HCT116 (cell line): ENCODE measurements at regions not wholly inside any gene's neighbourhood (a gene's known extent, or its start where the extent isn't known, plus 50 kb on each side); places are given as distances from the start of the nearest gene placed in this dataset.

Source experiments
- ATAC-seq: fragments of 200-7000 bp; cut with Tn5 transposase; 2 replicates; pipeline ENCODE4 v1.9.1; 2020; ENCODE audit warnings: mild to moderate bottlenecking, moderate library complexity
- BruUV-seq: library from RNA; stranded (reverse); fragments of 400-500 nt; replicated peaks from 2 replicates; lab custom pipeline; 2021; lab: Mats Ljungman, UMichigan
- CTCF ChIA-PET: fragments of 300-600 bp; sonication (Branson Sonifier 250); formaldehyde crosslinking; loops from one replicate; lab custom pipeline; 2021; ENCODE audit warnings: antibody characterized with exemption; lab: Charles Lee
- POLR2A ChIA-PET: fragments of 300-600, 350-600 bp; sonication (Branson Sonifier 250); formaldehyde crosslinking; loops from one replicate; lab custom pipeline; 2021; ENCODE audit warnings: antibody characterized with exemption; lab: Charles Lee
- RAD21 ChIA-PET, 2 experiments: fragments of 300-600 bp; sonication (Branson Sonifier 250); formaldehyde crosslinking; loops; one replicate each; lab custom pipeline; 2023; ENCODE audit warnings: low total read pairs in 2 of 2; ENCODE audit not compliant: uncharacterized antibody in 2 of 2, unreplicated experiment in 2 of 2, low non-redundant PET in 1 of 2; lab: Charles Lee
- DNase-seq: peaks from one replicate; pipeline ENCODE4 v3.0.0-alpha.2; 2010; ENCODE audit warnings: low read depth, low spot score
- H2AFZ ChIP-seq: fragments of 200-600 bp; shearing (Covaris generic), sonication (generic); 2 replicates; pipeline ENCODE4 v1.6.1; 2017; ENCODE audit warnings: low read depth, mixed run types, mixed read lengths, antibody characterized with exemption, low read length; ENCODE audit not compliant: poor library complexity, severe bottlenecking
- H3K27ac ChIP-seq: 2 replicates; pipeline ENCODE4 v1.5.1; 2012; ENCODE audit warnings: low read depth, low read length
- H3K27me3 ChIP-seq: fragments of 200-600 bp; sonication (generic); 2 replicates; pipeline ENCODE4 v1.6.1; 2016; ENCODE audit warnings: mixed run types, low read length, mixed read lengths; ENCODE audit not compliant: insufficient read depth
- H3K36me3 ChIP-seq, 2 experiments: fragments of 200-500 bp in 1 of 2; fragments of 200-600 bp in 1 of 2; sonication (Bioruptor generic) in 1 of 2; sonication (generic) in 1 of 2; 2 replicates each; pipeline versions ENCODE4 v1.5.1 to v1.6.1; 2014 to 2016; ENCODE audit warnings: low read length in 2 of 2, inconsistent platforms in 1 of 2, mixed read lengths in 1 of 2, mixed run types in 1 of 2; ENCODE audit not compliant: insufficient read depth in 2 of 2, control insufficient read depth in 1 of 2
- H3K4me1 ChIP-seq, 2 experiments: fragments of 200-600 bp in 1 of 2; sonication (generic) in 1 of 2; 2 replicates each; pipeline versions ENCODE4 v1.5.1 to v1.6.1; 2012 to 2017; ENCODE audit warnings: low read length in 2 of 2, inconsistent platforms in 1 of 2, mild to moderate bottlenecking in 1 of 2, mixed read lengths in 1 of 2, mixed run types in 1 of 2, moderate library complexity in 1 of 2; ENCODE audit not compliant: insufficient read depth in 2 of 2, control insufficient read depth in 1 of 2
- H3K4me2 ChIP-seq: fragments of 200-600 bp; sonication (generic); 2 replicates; pipeline ENCODE4 v1.6.1; 2017; ENCODE audit warnings: mixed run types, low read length, mixed read lengths
- H3K4me3 ChIP-seq, 2 experiments: fragments of 200-600 bp in 1 of 2; sonication (generic) in 1 of 2; replicated peaks in 1 of 2; 2 replicates each; pipeline ENCODE4 v1.5.1; 2011 to 2016; ENCODE audit warnings: low read length in 2 of 2, control low read depth in 1 of 2, low read depth in 1 of 2, mild to moderate bottlenecking in 1 of 2, mixed read lengths in 1 of 2, mixed run types in 1 of 2
- H3K79me2 ChIP-seq: fragments of 200-600 bp; sonication (generic); 2 replicates; pipeline ENCODE4 v1.6.1; 2017; ENCODE audit warnings: mild to moderate bottlenecking, mixed run types, low read length, moderate library complexity, mixed read lengths; ENCODE audit not compliant: insufficient read depth
- H3K9ac ChIP-seq: fragments of 200-600 bp; sonication (generic); 2 replicates; pipeline ENCODE4 v1.6.1; 2016; ENCODE audit warnings: low read length, mixed read lengths
- H3K9me2 ChIP-seq: fragments of 200-600 bp; sonication (generic), shearing (Covaris generic); 2 replicates; pipeline ENCODE4 v1.6.1; 2017; ENCODE audit warnings: mixed run types, mild to moderate bottlenecking, moderate library complexity; ENCODE audit not compliant: insufficient read depth
- H3K9me3 ChIP-seq, 2 experiments: fragments of 200-500 bp in 1 of 2; fragments of 200-600 bp in 1 of 2; sonication (Bioruptor generic) in 1 of 2; sonication (generic) in 1 of 2; 2 replicates each; pipeline ENCODE4 v1.6.1; 2014 to 2017; ENCODE audit warnings: low read length in 2 of 2, mixed read lengths in 2 of 2, inconsistent platforms in 1 of 2, low read depth in 1 of 2, mild to moderate bottlenecking in 1 of 2, mixed run types in 1 of 2, moderate library complexity in 1 of 2; ENCODE audit not compliant: control insufficient read depth in 1 of 2, insufficient read depth in 1 of 2
- H4K20me1 ChIP-seq: fragments of 200-600 bp; sonication (generic), shearing (Covaris generic); 2 replicates; pipeline ENCODE4 v1.6.1; 2017; ENCODE audit warnings: mixed run types, mild to moderate bottlenecking, moderate library complexity; ENCODE audit not compliant: insufficient read depth
- CBX3 ChIP-seq: IDR thresholded peaks from 2 replicates; pipeline ENCODE4 v1.6.1; 2012; ENCODE audit warnings: low read depth
- CEBPB ChIP-seq: IDR thresholded peaks from 2 replicates; pipeline ENCODE4 v1.6.1; 2012; ENCODE audit warnings: low read depth
- EGR1 ChIP-seq: IDR thresholded peaks from 2 replicates; pipeline ENCODE4 v1.6.1; 2012; ENCODE audit warnings: low read depth
- ELF1 ChIP-seq: IDR thresholded peaks from 2 replicates; pipeline ENCODE4 v1.6.1; 2012; ENCODE audit warnings: low read depth, borderline replicate concordance
- EZH2 ChIP-seq: fragments of 200-600 bp; sonication (generic); IDR thresholded peaks from 2 replicates; pipeline ENCODE4 v1.6.1; 2017; ENCODE audit warnings: antibody characterized with exemption, mixed run types
- EZH2phosphoT487 ChIP-seq: fragments of 200-600 bp; IDR thresholded peaks from 2 replicates; pipeline ENCODE4 v1.6.1; 2018; ENCODE audit warnings: antibody characterized with exemption, borderline replicate concordance
- JUND ChIP-seq: IDR thresholded peaks from 2 replicates; pipeline ENCODE4 v1.6.1; 2012
- POLR2A ChIP-seq: IDR thresholded peaks from 2 replicates; pipeline ENCODE4 v1.7.0; 2011; ENCODE audit warnings: borderline replicate concordance; ENCODE audit not compliant: insufficient read depth, insufficient read length; ENCODE audit errors: extremely low read depth
- POLR2AphosphoS5 ChIP-seq: IDR thresholded peaks from 2 replicates; pipeline ENCODE4 v1.6.1; 2011; ENCODE audit warnings: mild to moderate bottlenecking, low read depth, low read length, moderate library complexity
- RAD21 ChIP-seq: IDR thresholded peaks from 2 replicates; pipeline ENCODE4 v1.6.1; 2012; ENCODE audit warnings: low read depth, mild to moderate bottlenecking
- REST ChIP-seq: IDR thresholded peaks from 2 replicates; pipeline ENCODE4 v1.6.1; 2012; ENCODE audit warnings: low read depth
- SIN3A ChIP-seq: IDR thresholded peaks from 2 replicates; pipeline ENCODE4 v1.6.1; 2012; ENCODE audit warnings: low read depth
- SP1 ChIP-seq: IDR thresholded peaks from 2 replicates; pipeline ENCODE4 v1.6.1; 2012; ENCODE audit warnings: low read depth
- SRF ChIP-seq: IDR thresholded peaks from 2 replicates; pipeline ENCODE4 v1.6.1; 2012; ENCODE audit warnings: low read depth
- YY1 ChIP-seq: IDR thresholded peaks from 2 replicates; pipeline ENCODE4 v1.6.1; 2011; ENCODE audit warnings: low read length, low read depth, moderate library complexity, mild to moderate bottlenecking; ENCODE audit not compliant: insufficient replicate concordance; ENCODE audit errors: extremely low read depth
- ZNF274 ChIP-seq: fragments of 200-500 bp; sonication (Bioruptor generic); IDR thresholded peaks from 2 replicates; pipeline ENCODE4 v1.6.1; 2014; ENCODE audit warnings: mild to moderate bottlenecking, low read depth, low read length, inconsistent platforms
- intact Hi-C: fragments of 100-400 bp; cut with micrococcal nuclease; formaldehyde crosslinking; loops from 2 replicates; pipeline ENCODE4 v1.10.0; 2022
- TF ChIP-seq, protein P1 (sequence below), 3 experiments: fragments of 200-600 bp in 1 of 3; sonication (generic) in 1 of 3; IDR thresholded peaks in 2 of 3; conservative IDR thresholded peaks in 1 of 3; 2 replicates each; pipeline ENCODE4 v1.5.1; 2012 to 2017; ENCODE audit warnings: low read depth in 2 of 3, low read length in 2 of 3, antibody characterized with exemption in 1 of 3, borderline replicate concordance in 1 of 3, control low read depth in 1 of 3, mild to moderate bottlenecking in 1 of 3, mixed read lengths in 1 of 3, mixed run types in 1 of 3, moderate library complexity in 1 of 3; ENCODE audit not compliant: insufficient read depth in 1 of 3
- TF ChIP-seq, protein P2 (sequence below): IDR thresholded peaks from 2 replicates; pipeline ENCODE4 v1.6.1; 2011; ENCODE audit warnings: mild to moderate bottlenecking, low read length, moderate library complexity; ENCODE audit not compliant: insufficient replicate concordance; ENCODE audit errors: extremely low read depth
- TF ChIP-seq, protein P3 (sequence below): IDR thresholded peaks from 2 replicates; pipeline ENCODE4 v1.6.1; 2012

DNA sequence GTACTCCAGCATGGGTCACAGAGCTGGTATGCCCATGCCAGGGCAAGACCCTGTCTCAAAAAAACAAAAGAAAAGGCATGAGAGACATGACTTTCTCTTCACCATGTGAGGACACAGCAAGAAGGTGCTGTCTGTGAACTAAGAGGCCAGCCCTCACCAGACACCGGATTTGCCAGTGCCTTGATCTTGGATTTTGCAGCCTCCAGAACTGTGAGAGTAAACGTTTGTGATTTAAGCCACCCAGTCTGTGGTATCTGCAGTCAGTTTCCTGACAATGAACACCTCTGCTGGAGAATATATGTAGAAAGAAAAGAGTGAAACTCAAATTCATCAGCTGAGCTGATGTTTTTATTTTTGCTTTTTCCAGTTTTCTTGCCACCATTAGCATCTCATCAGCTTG is 166.3 kb upstream of the RAB4A start:
- no peak overlapping the region for H2AFZ ChIP-seq
- H4K20me1 ChIP-seq = no peaks in the 10 kb centered on the region
- no peaks in the 10 kb centered on the region for H3K4me1 ChIP-seq
- H3K4me2 ChIP-seq = no peak overlapping the region
- H3K27me3 ChIP-seq = no peaks in the 10 kb centered on the region; the same call in 1 of the 2 replicates
- ChIA-PET CTCF (no interaction called here), RAD21 (no interaction called here), POLR2A (no interaction called here)
- no peaks in the 10 kb centered on the region for H3K9me2 ChIP-seq
- H3K9ac ChIP-seq = no peak overlapping the region
- no peak overlapping the region for H3K4me3 ChIP-seq
- ATAC-seq (no peak), DNase-seq (no peak)
- TF ChIP-seq ZNF274 (no peak), EZH2 (no peak), POLR2A (no peak), POLR2AphosphoS5 (no peak), JUND (no peak), SIN3A (no peak), YY1 (no peak), RAD21 (no peak), CBX3 (no peak), EGR1 (no peak), REST (no peak), SRF (no peak), CEBPB (no peak), EZH2phosphoT487 (no peak), ELF1 (no peak), SP1 (no peak)
- TF ChIP-seq, protein P1, sequence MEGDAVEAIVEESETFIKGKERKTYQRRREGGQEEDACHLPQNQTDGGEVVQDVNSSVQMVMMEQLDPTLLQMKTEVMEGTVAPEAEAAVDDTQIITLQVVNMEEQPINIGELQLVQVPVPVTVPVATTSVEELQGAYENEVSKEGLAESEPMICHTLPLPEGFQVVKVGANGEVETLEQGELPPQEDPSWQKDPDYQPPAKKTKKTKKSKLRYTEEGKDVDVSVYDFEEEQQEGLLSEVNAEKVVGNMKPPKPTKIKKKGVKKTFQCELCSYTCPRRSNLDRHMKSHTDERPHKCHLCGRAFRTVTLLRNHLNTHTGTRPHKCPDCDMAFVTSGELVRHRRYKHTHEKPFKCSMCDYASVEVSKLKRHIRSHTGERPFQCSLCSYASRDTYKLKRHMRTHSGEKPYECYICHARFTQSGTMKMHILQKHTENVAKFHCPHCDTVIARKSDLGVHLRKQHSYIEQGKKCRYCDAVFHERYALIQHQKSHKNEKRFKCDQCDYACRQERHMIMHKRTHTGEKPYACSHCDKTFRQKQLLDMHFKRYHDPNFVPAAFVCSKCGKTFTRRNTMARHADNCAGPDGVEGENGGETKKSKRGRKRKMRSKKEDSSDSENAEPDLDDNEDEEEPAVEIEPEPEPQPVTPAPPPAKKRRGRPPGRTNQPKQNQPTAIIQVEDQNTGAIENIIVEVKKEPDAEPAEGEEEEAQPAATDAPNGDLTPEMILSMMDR (IDR thresholded peaks at IDR 0.05 in 2 of 3, conservative IDR thresholded peaks at IDR 0.05 in 1 of 3; ENCODE audit: borderline replicate concordance in 1 of 3, insufficient read depth in 1 of 3, low read depth in 2 of 3, low read length in 2 of 3) = no peak
- TF ChIP-seq, protein P2, sequence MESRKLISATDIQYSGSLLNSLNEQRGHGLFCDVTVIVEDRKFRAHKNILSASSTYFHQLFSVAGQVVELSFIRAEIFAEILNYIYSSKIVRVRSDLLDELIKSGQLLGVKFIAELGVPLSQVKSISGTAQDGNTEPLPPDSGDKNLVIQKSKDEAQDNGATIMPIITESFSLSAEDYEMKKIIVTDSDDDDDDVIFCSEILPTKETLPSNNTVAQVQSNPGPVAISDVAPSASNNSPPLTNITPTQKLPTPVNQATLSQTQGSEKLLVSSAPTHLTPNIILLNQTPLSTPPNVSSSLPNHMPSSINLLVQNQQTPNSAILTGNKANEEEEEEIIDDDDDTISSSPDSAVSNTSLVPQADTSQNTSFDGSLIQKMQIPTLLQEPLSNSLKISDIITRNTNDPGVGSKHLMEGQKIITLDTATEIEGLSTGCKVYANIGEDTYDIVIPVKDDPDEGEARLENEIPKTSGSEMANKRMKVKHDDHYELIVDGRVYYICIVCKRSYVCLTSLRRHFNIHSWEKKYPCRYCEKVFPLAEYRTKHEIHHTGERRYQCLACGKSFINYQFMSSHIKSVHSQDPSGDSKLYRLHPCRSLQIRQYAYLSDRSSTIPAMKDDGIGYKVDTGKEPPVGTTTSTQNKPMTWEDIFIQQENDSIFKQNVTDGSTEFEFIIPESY = no peak
- TF ChIP-seq, protein P3, sequence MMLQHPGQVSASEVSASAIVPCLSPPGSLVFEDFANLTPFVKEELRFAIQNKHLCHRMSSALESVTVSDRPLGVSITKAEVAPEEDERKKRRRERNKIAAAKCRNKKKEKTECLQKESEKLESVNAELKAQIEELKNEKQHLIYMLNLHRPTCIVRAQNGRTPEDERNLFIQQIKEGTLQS = no peak
- H3K27ac ChIP-seq = no peak overlapping the region
- intact Hi-C loops = no loop called here
- no TSS peak for BruUV-seq
- H3K79me2 ChIP-seq = no peaks in the 10 kb centered on the region
- no peaks in the 10 kb centered on the region for H3K36me3 ChIP-seq
- no peaks in the 10 kb centered on the region for H3K9me3 ChIP-seq
